Head of caudate nucleus (tissue), 42 donors: ENCODE measurements at regions not wholly inside any gene's neighbourhood (a gene's known extent, or its start where the extent isn't known, plus 50 kb on each side); places are given as distances from the start of the nearest gene placed in this dataset.
"Not testable (repeated sequence)": the region's sequence is repeated elsewhere in the genome, so short reads cannot be mapped to it uniquely, and the experiment has no call there.

Source experiments
- DNase-seq, 42 donors: peaks; one replicate each; pipeline versions ENCODE4 v3.0.0 to v3.0.0-alpha.2; 2020 to 2021; ENCODE audit warnings: mixed read lengths in 7 of 42
- intact Hi-C: fragments of 100-400 bp; cut with DNase I; formaldehyde crosslinking; loops from one replicate; pipeline ENCODE4 v1.15.0; 2022

DNA sequence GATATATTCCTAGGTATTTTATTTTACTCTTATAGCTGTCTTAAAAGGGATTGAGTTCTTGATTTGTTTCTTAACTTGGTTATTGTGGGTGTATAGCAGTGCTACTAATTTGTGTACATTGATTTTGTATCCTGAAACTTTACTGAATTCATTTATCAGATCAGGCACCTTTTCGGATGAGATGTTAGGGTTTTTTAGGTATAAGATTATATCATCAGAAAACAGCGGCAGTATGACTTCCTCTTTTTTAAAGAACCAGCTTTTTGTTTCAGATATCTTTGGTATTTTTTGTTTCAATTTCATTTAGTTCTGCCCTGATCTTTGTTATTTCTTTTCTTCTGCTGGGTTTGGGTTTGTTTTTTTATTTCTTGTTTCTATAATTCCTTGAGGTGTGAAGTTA, 382.4 kb upstream of the ADGRB3 start:
- DNase-seq, result no peak
- intact Hi-C loops, result no loop called here

DNA sequence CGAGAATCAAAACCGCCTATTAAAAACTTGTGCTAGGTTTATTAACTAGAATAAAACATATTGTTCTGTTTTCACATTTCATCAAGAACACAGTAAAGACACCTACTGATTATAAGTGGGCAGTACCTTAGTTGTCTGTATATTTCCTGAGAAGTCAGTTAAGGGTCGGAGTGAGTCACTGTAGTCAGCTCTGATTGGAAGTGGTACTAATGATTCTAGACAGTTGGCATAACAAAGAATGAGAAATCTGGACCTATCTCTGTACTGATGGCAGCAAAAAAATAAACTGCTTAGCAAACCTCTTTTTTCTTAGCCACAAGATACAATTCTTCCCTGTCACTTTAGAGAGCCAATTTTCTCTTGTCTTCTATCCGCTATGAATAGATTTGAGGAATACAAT, 387.3 kb upstream of the ADGRB3 start:
- no peak for DNase-seq
- intact Hi-C loops, result no loop called here

DNA sequence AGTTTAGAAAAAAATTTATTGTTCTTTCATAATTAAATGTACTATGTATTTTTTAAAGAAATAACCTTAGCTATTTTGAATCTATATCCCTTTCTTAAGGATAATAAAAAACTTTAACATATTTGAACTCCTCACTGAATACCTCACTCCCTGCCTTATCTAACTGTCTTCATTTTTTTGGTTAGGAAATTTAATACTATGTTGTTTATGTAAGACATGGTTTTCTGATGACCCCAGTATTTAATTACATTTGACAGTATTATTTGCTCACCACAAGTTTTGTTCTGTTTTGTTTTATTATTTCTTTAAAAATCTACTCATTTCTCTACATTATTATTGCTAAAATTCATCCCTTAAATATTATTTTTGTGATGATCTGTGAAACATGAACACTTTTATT, 394.4 kb upstream of the ADGRB3 start:
- intact Hi-C loops, result no loop called here
- no peak for DNase-seq

DNA sequence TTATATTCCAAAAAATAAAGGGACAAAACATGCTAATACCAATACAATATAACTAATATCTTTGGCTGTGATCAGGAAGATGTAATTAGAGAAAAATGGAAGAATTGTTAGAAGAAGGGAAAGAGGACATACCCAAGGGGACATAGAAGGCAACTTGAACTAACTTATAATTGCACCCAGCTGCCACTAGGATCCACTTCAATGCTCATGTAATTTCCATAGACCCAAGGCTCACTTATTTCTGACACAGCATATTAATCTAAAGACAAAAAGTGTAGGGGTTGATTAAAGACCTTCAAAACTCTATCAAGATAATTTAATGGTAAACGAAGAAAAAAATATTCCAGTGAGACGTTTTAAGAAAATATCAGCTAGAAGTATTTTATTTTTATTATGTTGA, 396.0 kb upstream of the ADGRB3 start:
- intact Hi-C loops, result no loop called here
- DNase-seq, result no peak

DNA sequence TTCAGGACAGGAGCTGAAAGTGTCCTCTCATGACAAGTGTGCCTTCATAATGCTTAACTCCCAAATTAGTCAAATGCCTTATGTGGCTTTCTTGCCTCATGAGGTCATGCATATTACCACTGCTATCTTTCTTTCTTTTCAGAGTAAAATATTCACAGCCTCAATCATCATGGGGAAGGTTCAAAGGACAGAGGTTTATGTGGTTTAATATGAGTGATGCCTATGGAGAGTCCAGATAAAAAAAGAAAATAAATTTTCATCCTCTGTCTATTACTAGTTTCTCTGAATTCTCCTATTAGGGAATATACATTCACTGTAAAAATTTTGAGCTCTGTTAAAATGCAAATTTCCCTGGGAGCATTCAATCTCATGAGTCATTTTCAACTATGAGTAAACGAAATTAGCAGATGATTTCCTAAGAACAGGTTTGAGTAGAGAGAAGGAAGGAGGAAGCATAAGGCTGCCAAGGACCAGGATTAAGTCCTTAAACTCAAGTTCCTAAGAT, 396.9 kb upstream of the ADGRB3 start:
- intact Hi-C loops, result no loop called here
- no peak for DNase-seq

DNA sequence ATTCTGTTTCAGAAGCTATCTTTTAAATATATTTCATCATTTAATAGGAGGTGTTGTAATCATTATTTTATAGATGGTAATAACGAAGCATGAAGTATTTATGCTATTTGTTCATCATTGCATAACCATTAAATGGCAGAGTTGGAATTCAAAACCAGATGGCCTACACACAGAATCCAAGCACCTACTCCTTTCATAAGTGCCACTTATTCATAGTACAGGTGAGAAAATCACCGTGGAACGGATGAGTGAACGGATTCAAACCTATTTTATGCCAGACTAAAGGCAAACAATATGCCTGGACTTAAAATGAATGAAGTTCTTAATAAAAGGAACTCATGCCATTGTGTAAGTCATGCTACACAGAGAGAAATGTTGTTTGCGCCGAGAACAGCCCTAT, 397.9 kb upstream of the ADGRB3 start:
- no peak for DNase-seq
- intact Hi-C loops, result no loop called here

DNA sequence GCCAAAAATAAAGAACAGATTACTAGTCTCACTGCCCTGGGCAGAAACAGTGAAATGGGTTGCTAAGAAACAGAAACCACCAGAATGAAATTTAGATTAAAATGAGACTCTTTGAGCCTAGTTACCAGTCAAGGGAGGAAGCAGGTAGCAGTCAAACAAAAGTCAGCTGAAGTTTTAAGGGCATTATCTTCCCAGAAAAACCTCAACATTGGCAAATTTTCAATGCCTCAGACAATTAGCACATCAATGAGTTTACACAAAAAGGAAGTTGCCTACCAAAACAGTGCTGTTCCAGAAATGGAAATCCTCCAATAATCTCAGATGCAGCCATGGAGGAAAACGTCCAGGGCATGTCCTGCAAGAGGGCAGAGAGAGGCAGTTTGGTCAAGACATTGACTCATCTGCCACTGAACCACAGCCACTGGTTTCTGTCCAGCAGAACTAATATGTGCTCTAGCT, 399.7 kb upstream of the ADGRB3 start:
- intact Hi-C loops, result no loop called here
- DNase-seq, result no peak

DNA sequence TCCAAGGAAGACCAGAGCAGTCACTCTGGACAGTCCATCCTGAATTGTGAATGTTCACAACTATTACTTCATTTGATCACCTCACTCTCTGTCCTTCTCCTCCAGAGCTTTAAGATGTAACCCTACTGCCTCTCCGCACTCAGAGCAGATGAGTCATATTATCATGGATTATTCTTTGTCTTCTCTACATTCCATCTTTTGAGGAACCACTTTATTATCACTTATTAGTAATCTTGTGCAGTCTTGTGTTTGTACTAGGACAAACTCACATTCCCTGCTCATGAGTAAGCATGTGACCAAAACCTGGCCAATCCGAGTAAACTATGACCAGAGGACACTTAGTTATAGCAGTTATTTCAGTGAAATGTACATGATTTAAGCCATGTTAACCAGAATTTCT, 401.5 kb upstream of the ADGRB3 start:
- no peak for DNase-seq
- intact Hi-C loops, result no loop called here

DNA sequence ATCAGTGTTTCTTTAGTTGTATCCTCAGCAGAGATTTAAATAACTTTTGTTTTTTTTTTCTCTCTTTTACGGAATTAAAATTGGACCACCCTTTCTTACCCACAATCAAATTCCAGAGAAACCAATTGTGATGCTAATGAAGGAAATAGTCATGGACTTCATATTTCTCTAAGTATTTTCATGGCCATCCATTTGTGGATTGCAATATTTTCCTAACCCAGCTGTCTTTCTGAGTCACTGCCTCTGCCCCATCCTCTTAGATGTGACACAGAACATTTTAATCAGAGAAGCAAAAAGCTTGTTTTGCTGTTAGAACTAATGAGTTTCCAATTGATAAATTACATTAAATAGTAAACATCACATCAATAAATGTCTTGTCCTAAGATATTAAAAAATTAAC, 405.5 kb upstream of the ADGRB3 start:
- intact Hi-C loops, result no loop called here
- DNase-seq, result no peak

DNA sequence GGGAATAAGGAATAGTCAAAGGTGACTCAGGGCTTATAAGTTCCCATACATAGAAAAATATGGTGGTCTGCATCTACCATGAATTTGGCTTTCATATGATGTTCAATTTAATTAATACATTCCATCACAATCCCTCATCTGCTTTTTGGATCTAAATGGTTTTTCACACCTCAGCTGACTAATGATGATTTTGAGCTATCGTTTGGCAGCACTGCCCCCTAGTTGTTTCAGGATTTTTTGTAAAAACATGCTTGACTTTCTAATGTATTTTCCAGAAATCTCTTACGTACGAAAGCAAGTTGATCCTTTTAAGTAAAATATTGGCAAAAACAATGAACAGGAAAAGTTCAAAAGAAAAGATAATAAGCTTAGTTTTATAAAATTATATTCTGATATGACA, 408.6 kb upstream of the ADGRB3 start:
- peak in 15 of 42 donors; percentile 4 to 38 (median 14) for DNase-seq
- intact Hi-C loops, result no loop called here

DNA sequence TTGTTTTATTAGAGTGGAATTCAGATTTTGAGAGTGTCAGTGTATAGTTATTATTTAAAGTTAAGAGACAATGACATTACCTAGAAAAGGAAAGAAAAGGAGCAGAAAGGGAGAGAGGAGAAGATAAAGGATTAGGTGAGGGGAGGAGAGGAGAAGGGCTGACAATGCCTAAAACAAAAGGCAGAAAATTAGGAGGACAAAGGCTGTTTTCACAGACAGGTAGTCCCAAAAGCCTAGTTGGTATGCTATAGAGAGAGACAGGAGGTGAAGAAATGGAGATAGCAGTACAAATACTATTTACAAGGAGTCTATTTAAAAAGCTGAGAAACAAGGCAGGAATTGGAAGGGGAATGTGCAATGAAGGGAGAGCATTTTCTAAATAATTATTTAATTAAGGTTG, 409.4 kb upstream of the ADGRB3 start:
- DNase-seq, result no peak
- intact Hi-C loops, result no loop called here

DNA sequence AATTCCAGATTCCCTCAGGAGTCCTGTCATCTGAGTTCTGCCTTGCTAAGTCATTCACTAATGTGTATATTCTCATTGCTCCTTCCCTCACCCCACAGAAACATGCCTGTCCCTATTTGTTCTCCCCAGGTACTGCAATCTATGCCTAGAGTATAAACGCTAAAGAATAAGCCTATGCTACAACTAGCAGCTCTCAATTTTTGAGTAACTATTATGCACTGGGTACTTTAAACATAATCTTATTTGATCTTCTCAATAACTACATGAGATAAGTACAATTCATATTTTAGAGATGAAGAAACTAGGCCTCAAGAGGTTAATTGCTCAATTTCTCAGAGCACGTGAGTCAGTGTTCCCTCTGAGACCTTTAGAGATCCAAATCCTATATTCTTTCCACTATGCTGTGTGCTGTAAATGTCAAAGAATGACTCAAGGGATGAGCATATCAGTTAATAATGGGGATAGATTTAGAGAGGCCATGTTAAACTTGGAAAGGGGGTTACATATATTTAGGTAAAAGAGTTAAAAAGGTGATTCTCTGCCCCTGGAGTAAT, 423.8 kb upstream of the ADGRB3 start:
- no peak for DNase-seq
- intact Hi-C loops, result no loop called here

DNA sequence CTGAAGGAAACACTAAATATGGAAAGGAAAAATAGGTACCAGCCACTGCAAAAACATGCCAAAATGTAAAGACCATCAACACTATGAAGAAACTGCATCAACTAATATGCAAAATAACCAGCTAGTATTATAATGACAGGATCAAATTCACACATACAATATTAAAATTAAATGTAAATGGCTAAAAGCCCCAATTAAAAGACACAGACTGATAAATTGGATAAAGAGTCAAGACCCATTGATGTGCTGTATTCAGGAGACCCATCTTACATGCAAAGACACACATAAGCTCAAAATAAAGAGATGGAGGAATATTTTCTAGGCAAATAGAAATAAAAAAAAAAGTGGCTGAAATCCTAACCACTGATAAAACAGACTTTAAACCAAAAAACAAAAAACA, 427.5 kb upstream of the ADGRB3 start:
- intact Hi-C loops, DNase-seq: not testable (repeated sequence)

DNA sequence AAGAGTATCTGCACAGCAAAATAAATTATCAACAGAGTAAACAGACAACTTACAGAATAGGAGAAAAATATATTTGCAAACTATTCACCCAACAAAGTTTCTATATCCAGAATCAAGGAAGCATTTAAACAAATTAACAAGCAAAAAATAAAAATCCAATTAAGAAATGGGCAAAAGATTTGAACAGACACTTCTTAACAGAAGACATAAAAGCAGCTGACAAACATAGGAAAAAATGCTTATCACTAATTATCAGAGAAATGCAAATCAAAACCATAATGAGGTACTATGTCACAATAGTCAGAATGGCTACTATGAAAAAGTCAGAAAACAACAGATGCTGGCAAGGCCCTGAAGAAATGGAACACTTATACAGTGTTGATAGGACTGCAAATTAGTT, 434.2 kb upstream of the ADGRB3 start:
- intact Hi-C loops, result no loop called here
- DNase-seq, result no peak

DNA sequence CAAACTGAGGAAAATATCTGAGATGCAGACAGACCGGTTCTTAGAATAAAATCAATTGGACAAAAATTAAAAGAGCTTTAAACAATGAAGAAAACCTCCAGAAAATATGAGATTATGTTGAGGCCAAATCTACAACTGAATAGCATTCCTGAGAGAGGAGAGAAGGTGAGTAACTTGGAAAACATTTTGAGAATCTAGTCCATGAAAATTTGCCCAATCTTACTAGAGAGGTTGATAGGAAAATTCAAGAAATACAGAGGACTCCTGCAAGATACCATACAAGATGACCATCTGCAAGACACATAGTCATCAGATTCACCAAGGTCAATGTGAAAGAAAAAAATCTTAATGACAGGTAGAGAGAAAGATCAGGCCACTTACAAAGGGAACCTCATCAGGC, 437.7 kb upstream of the ADGRB3 start:
- no peak for DNase-seq
- intact Hi-C loops, result no loop called here

DNA sequence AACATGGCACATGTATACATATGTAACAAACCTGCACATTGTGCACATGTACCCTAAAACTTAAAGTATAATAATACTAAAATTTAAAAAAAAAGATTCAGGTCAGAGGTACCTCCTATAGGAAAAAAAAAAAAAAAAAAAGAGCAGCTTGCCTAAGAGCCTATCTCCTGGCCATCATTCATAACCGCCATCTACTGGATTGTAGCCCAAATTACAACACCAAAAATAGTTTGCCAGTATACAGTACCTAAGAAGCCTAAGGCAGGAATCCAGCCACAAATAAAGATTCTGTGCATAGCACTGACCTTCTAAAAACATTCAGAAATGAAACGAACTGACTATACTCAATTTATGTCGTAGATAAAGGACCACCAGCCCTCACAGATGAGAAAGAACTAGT, 438.4 kb upstream of the ADGRB3 start:
- no peak for DNase-seq
- intact Hi-C loops, result no loop called here

DNA sequence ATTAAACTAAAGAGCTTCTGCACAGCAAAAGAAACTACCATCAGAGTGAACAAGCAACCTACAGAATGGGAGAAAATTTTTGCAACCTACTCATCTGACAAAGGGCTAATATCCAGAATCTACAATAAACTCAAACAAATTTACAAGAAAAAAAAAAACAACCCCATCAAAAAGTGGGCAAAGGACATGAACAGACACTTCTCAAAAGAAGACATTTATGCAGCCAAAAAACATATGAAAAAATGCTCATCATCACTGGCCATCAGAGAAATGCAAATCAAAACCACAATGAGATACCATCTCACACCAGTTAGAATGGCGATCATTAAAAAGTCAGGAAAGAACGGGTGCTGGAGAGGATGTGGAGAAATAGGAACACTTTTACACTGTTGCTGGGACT, 439.3 kb upstream of the ADGRB3 start:
- intact Hi-C loops, DNase-seq: not testable (repeated sequence)

DNA sequence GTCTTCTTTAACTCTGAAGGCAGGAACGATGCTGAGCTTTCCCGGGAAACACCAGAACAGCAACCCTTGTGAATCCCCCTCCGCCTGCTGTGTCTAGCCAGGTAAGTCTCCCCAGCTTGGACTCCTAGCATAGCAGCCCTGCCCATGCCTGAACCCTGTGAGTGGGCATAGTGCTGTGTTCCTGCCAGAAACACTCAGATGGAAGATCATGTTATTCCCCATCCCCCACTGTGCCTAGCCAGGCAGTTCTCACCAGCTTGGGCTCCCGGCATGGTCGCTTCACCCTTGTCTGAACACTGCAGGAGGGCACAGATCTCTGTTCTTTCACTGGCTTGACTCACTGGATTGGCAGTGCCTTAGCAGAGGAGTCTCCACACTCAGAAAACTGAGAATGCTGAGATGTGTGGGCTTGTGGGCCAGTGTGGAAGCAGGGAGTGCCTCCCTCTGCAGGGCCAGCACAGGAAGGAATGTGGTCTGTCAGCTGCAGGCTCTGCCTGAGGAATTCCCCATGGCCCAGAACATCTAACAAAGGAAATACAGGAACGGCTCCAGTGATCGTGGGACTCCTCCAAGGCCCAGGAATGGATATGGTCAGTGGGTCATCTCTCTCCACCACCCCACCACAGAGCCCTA, 440.1 kb upstream of the ADGRB3 start:
- intact Hi-C loops, result no loop called here
- no peak for DNase-seq

DNA sequence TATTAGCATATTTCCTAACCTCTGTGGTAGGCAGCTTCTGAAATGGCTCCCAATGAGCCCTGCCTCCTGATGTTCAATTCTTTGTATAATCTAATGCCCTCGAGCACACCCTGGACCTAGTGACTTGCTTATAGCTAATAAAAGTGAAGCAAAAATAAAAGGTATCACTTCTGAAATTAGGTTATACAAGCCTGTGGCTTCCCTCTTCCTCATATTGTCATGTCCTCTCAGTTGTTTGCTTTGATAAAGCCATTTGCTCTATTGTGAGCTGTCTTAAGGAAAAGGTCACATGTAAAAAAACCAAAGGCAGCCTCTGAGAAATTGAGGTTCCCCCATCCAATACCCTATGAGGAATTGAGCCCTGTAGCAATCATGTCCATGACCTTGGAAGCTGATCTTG, 442.1 kb upstream of the ADGRB3 start:
- DNase-seq, result no peak
- intact Hi-C loops, result no loop called here

DNA sequence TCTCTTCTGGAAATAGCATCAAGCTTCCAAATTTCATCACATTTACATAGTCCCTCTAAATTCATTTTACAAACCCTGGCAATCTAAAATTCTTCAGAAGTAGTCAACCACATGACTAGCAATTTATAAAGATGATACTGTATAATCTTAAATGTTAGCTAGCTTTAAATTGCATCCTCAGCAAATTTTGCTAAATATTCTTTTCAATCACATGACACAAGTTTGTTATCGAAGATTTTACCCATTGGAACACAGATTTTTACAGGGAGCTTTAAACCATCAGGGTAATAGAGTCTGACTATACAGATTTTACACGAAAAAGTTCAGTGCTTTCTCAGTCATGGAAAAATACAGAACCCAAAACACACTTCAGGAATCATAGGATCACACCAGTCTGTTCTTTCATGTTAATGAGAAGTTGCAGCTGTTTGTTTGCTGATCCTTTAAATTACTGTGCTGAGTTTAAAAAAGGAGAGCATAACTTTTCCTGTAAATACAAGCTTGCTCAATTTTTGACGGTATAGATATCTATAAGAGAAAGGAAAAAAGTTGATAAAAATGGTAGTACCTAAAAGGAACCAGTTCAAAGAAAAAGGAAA, 445.8 kb upstream of the ADGRB3 start:
- intact Hi-C loops, result no loop called here
- DNase-seq, result no peak

DNA sequence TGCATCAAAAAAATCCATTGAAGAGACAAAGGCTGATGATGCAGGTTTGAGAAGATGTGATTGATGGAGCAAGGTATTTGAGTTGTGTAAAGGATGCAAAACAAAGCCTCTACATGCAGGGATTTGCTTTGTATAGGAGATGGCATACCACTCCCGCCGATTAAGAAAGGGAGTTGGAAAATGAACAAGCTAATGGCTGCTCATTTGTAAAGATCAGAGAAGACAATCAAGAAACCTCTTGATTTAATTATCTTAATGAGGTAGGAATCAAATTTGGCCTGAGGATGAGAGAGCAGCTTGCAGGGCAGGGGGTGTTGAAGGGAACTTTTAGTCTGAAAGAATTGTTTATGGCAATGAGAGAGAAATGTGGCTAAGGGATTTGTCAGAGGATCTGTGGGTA, 448.2 kb upstream of the ADGRB3 start:
- DNase-seq, result no peak
- intact Hi-C loops, result no loop called here
